ENCODE measurements at regions not wholly inside any gene's neighbourhood (a gene's known extent, or its start where the extent isn't known, plus 50 kb on each side); places are given as distances from the start of the nearest gene placed in this dataset.

- Histone ChIP-seq H3K79me2 (replicated peaks; ENCODE audit: insufficient read depth, low read length) (no peaks in the 10 kb centered on the region), H3K36me3 (ENCODE audit: insufficient read depth, low read length) (no peaks in the 10 kb centered on the region), H3K9me2 (ENCODE audit: insufficient read depth, low read length) (no peaks in the 10 kb centered on the region), H3K4me2 (ENCODE audit: low read length) (no peak overlapping the region), H3K9me3 (ENCODE audit: low read length) (no peaks in the 10 kb centered on the region), H3F3A (ENCODE audit: insufficient read depth, low read length, poor library complexity, severe bottlenecking) (no peaks in the 10 kb centered on the region), H2AFZ (ENCODE audit: low read depth, low read length) (no peak overlapping the region), H4K20me1 (ENCODE audit: insufficient read depth) (no peaks in the 10 kb centered on the region), H3K9ac (ENCODE audit: low read length) (no peak overlapping the region), H3K27me3 (ENCODE audit: insufficient read depth, low read depth, low read length) (no peaks in the 10 kb centered on the region), H3K4me3 (ENCODE audit: low read length) (no peak overlapping the region), H3K27ac (ENCODE audit: low read length) (no peak overlapping the region)
- TF ChIP-seq EZH2 (IDR thresholded peaks at IDR 0.05; ENCODE audit: borderline replicate concordance, insufficient read depth, low read length, poor library complexity, severe bottlenecking) (no peak), TAF1 (IDR thresholded peaks at IDR 0.05; ENCODE audit: low read depth) (no peak), RAD21 (conservative IDR thresholded peaks at IDR 0.05) (no peak), MXI1 (conservative IDR thresholded peaks at IDR 0.05; ENCODE audit: poor library complexity, severe bottlenecking) (no peak), POLR2AphosphoS5 (IDR thresholded peaks at IDR 0.05) (no peak), EP300 (conservative IDR thresholded peaks at IDR 0.05; ENCODE audit: poor library complexity, severe bottlenecking) (no peak), SMC3 (conservative IDR thresholded peaks at IDR 0.05; ENCODE audit: poor library complexity) (no peak)
- TF ChIP-seq, protein P1, sequence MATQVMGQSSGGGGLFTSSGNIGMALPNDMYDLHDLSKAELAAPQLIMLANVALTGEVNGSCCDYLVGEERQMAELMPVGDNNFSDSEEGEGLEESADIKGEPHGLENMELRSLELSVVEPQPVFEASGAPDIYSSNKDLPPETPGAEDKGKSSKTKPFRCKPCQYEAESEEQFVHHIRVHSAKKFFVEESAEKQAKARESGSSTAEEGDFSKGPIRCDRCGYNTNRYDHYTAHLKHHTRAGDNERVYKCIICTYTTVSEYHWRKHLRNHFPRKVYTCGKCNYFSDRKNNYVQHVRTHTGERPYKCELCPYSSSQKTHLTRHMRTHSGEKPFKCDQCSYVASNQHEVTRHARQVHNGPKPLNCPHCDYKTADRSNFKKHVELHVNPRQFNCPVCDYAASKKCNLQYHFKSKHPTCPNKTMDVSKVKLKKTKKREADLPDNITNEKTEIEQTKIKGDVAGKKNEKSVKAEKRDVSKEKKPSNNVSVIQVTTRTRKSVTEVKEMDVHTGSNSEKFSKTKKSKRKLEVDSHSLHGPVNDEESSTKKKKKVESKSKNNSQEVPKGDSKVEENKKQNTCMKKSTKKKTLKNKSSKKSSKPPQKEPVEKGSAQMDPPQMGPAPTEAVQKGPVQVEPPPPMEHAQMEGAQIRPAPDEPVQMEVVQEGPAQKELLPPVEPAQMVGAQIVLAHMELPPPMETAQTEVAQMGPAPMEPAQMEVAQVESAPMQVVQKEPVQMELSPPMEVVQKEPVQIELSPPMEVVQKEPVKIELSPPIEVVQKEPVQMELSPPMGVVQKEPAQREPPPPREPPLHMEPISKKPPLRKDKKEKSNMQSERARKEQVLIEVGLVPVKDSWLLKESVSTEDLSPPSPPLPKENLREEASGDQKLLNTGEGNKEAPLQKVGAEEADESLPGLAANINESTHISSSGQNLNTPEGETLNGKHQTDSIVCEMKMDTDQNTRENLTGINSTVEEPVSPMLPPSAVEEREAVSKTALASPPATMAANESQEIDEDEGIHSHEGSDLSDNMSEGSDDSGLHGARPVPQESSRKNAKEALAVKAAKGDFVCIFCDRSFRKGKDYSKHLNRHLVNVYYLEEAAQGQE (IDR thresholded peaks at IDR 0.05; ENCODE audit: borderline replicate concordance) = no peak
- TF ChIP-seq, protein P2, sequence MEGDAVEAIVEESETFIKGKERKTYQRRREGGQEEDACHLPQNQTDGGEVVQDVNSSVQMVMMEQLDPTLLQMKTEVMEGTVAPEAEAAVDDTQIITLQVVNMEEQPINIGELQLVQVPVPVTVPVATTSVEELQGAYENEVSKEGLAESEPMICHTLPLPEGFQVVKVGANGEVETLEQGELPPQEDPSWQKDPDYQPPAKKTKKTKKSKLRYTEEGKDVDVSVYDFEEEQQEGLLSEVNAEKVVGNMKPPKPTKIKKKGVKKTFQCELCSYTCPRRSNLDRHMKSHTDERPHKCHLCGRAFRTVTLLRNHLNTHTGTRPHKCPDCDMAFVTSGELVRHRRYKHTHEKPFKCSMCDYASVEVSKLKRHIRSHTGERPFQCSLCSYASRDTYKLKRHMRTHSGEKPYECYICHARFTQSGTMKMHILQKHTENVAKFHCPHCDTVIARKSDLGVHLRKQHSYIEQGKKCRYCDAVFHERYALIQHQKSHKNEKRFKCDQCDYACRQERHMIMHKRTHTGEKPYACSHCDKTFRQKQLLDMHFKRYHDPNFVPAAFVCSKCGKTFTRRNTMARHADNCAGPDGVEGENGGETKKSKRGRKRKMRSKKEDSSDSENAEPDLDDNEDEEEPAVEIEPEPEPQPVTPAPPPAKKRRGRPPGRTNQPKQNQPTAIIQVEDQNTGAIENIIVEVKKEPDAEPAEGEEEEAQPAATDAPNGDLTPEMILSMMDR (IDR thresholded peaks at IDR 0.05; ENCODE audit: poor library complexity, severe bottlenecking) = no peak
These were observed 106.1 kb upstream of the TMEM132D start for GRCh38 chr12:130009961-130010360.

- Histone ChIP-seq H2AFZ (ENCODE audit: low read depth, low read length) (no peak overlapping the region), H4K20me1 (ENCODE audit: insufficient read depth) (no peaks in the 10 kb centered on the region), H3K27me3 (ENCODE audit: insufficient read depth, low read depth, low read length) (no peaks in the 10 kb centered on the region), H3K4me3 (ENCODE audit: low read length) (no peak overlapping the region), H3K36me3 (ENCODE audit: insufficient read depth, low read length) (no peaks in the 10 kb centered on the region), H3K4me2 (ENCODE audit: low read length) (no peak overlapping the region), H3K27ac (ENCODE audit: low read length) (no peak overlapping the region), H3F3A (ENCODE audit: insufficient read depth, low read length, poor library complexity, severe bottlenecking) (no peaks in the 10 kb centered on the region), H3K9me2 (ENCODE audit: insufficient read depth, low read length) (no peaks in the 10 kb centered on the region), H3K9ac (ENCODE audit: low read length) (no peak overlapping the region), H3K9me3 (ENCODE audit: low read length) (no peaks in the 10 kb centered on the region), H3K79me2 (replicated peaks; ENCODE audit: insufficient read depth, low read length) (no peaks in the 10 kb centered on the region)
- TF ChIP-seq POLR2AphosphoS5 (IDR thresholded peaks at IDR 0.05) (no peak), EZH2 (IDR thresholded peaks at IDR 0.05; ENCODE audit: borderline replicate concordance, insufficient read depth, low read length, poor library complexity, severe bottlenecking) (no peak), RAD21 (conservative IDR thresholded peaks at IDR 0.05) (no peak), TAF1 (IDR thresholded peaks at IDR 0.05; ENCODE audit: low read depth) (no peak), SMC3 (conservative IDR thresholded peaks at IDR 0.05; ENCODE audit: poor library complexity) (no peak), EP300 (conservative IDR thresholded peaks at IDR 0.05; ENCODE audit: poor library complexity, severe bottlenecking) (no peak)
- TF ChIP-seq, protein P1 (IDR thresholded peaks at IDR 0.05; ENCODE audit: borderline replicate concordance) = no peak
- TF ChIP-seq, protein P2 (IDR thresholded peaks at IDR 0.05; ENCODE audit: poor library complexity, severe bottlenecking) = no peak
These were observed 108.0 kb upstream of the TMEM132D start for GRCh38 chr12:130011611-130012385.

Data from neural cell (in vitro differentiated cells).